HG02623 (cell line): ENCODE measurements at regions not wholly inside any gene's neighbourhood (a gene's known extent, or its start where the extent isn't known, plus 50 kb on each side); places are given as distances from the start of the nearest gene placed in this dataset.
"Not testable (repeated sequence)": the region's sequence is repeated elsewhere in the genome, so short reads cannot be mapped to it uniquely, and the experiment has no call there.

ENCODE experiments used
- ATAC-seq: cut with Tn5 transposase; IDR thresholded peaks from one replicate; pipeline ENCODE4 v1.9.1; 2021; ENCODE audit warnings: moderate library complexity; ENCODE audit not compliant: unreplicated experiment

DNA sequence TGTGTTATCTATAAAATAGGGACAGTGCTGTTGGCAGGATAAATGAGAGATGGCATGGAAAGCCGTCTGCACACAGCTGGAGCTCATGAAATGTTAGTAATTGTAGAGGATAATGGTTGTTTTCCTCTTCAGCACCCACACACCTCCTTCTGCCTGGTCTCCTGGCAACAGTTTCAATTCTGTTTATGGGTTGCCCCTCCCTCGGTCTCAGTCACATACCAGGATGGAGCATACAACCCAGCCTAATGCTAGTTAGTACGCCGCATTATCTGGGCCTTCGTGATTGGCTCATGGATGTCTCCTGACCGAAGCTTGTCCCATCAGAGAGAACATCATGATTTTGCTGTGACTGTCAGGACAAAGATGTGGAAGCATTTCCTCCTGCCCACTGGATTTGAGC lies 126.2 kb upstream of the WSCD1 start:
- no peak for ATAC-seq

DNA sequence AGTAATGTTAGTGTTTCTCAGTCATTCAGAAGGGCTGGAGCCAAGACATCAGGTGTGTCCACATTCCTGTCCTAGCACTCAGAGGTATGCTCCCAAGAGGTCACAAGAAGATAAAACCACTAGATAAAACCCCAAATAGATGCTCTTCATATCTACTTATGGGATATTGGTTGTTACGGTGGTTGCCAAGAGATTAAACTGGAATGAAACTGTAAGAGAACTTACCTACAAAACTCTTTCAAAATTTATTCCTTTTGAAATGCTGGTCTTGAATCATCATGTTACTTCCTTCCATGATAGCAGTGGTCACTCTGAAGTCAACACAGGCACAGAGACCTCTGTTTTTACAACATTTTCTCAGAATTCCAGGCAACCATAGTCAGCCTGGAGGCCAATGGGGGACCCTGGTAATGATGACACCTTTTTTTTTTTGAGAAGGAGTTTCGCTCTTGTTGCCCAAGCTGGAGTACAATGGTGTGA lies 122.4 kb upstream of the WSCD1 start:
- ATAC-seq, result no peak

DNA sequence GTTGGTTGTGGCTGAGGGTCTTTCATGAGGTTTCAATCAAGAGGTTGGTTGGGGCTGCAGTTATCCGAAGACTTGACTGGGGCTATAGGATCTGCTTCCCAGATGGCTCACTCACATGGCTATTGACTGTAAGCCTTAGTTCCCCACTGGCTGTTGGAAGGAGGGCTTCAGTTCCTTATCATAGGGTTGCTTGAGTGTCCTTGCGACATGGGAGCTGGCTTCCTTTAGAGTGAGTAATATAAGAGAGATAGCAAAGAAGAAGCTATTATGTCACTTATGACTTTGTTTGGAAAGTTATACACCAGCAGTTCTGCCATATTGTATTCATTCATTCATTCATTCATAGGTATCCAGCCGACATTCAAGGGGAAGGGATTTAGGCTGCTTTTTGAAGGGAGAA lies 121.4 kb upstream of the WSCD1 start:
- no peak for ATAC-seq

- ATAC-seq, result no peak
These were observed 119.3 kb upstream of the WSCD1 start for GRCh38 chr17:5950878-5951277.

DNA sequence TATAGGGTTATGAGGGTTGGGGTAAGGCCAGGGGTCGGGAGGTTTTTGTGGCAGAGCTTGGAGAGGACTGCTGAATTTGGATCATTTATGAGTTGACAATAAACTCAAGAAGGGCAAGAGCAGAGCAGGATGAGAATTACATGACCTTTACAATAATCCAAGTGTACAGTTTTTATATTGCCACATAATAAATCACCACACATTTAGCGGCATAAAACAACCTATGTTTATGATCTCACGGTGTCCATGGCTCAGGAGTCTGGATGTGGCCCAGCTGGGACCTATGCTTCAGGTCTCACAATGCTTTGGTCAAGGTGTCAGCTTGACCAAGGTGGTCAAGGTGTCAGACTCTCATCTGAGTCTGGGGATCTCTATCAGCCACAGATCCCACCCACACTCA lies 118.3 kb upstream of the WSCD1 start:
- ATAC-seq, result no peak

DNA sequence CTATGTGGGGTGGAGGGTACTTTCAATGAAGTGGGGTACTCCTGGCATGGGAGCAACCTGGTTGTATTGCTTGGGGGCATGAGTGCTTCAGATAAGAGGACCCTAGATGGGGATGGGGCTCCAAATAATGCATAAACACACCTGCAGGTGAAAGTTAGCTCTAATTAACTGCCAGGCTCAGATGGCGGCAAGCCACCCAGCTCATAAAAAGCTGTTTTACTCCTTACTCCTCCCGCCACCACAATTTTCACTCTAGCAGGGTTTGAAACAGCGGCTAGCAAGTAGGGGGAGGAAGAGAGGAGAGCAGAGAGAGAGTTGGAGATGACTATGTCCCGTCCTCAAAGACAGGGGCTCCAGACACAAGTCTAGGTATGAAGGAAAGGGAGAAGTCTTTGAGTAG lies 117.7 kb upstream of the WSCD1 start:
- no peak for ATAC-seq

DNA sequence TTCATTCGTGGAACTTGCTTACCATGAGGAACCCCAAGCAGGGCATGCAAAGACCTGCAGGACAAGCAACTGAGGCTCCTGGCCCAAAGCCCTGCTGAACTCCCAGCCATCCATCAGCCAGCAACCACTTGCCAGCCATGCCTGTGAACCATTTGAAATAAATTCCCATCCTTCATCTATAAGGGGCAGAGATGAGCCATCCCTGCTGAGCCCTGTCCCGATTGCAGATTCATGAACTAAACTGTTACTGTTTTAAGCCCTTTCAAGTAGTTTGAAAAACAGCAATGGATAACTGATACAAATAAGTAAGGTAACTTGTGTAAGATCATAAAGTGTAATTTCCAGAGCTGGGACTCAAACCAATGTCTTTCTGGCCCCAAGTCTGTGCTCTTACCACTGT lies 114.4 kb upstream of the WSCD1 start:
- no peak for ATAC-seq

- no peak for ATAC-seq
These were observed 111.3 kb upstream of the WSCD1 start for GRCh38 chr17:5958850-5959249.

- no peak for ATAC-seq
These were observed 107.8 kb upstream of the WSCD1 start for GRCh38 chr17:5962371-5962770.

- ATAC-seq, result no peak
These were observed 98.2 kb upstream of the WSCD1 start for GRCh38 chr17:5971969-5972368.

DNA sequence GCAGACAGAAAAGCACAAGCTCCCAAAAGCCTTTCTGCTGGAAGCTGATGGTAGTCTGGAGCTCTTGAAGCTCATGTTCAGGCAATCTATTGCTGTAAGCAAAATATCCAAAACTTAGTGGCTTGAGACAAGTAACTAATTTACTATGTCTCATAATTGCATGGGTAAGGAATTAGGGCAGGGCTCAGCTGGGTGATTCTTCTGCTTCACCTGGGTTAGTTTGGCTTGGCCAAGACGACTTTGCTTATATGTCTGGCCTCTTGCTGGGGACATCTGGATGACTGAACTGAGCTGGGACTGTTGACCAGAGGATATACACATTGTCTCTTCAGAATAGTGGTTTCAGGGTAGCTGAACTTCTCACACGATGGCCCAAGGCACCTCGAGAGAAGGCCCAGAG lies 96.8 kb upstream of the WSCD1 start:
- ATAC-seq, result no peak

DNA sequence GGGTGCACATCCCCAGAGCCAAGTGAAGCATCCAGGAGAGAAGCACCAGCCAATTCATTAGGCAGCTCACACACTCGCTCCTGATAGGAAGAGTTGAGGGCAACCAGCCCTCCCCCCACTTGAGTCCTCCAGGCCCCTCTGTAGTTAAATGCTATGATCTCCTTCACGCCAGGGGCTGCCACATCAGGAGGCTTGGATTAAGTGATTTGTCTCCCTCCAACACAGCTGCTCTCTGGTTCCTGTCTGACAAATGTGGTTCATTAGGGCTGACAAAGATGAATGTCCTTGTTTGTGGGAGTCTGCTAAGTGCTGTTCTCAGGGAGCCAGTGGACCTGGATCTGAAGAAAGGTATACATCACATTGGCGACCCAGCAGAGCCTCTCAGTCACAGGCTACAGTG lies 94.5 kb upstream of the WSCD1 start:
- no peak for ATAC-seq

- ATAC-seq, result no peak
These were observed 93.9 kb upstream of the WSCD1 start for GRCh38 chr17:5976251-5976650.

DNA sequence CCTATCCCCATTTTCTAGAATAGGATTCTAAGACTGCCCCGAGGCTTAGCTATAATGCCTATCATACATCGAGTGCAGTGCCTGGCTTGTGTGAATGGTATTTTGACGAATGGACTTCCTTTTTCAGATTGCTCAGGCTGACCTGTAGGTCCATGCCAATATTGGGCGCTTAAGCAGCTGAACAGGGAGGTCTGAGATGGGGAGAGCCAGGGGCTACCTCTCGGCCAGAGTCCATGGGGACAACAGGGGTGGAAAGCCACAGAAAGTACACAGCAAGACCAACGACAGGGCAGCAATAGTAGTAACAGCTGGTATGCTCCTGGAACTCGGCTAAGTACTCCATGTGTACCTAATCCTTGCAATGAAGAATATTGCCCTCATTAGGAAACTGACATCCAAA lies 91.7 kb upstream of the WSCD1 start:
- ATAC-seq, result no peak

- ATAC-seq, result no peak
These were observed 89.2 kb upstream of the WSCD1 start for GRCh38 chr17:5980941-5981340.

GRCh38 chr17:5986644-5987043 lies 83.5 kb upstream of the WSCD1 start:
- no peak for ATAC-seq

- ATAC-seq, result no peak
These were observed 69.8 kb upstream of the WSCD1 start for GRCh38 chr17:6000426-6000825.

GRCh38 chr17:6003221-6003620 lies 67.0 kb upstream of the WSCD1 start:
- ATAC-seq, result not testable (repeated sequence)

GRCh38 chr17:6005939-6006338 lies 64.2 kb upstream of the WSCD1 start:
- no peak for ATAC-seq

DNA sequence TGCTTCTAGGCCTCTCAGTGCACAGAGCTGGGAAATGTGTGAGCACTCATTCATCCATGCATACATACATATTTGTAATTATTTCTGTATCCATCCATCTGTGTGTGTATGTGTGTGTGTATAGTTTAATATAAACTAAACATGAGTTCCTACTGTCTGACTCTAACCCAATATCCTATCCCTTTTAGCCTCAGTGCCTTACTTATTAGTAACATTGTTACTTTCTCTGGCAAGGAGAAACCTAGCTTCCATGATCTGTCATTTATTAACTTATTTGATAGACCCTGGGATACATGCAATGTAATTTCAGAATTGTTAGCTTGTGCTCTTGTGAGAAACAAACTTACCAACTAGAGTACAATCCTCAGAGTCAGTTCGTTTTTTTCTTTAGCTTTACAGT lies 59.0 kb upstream of the WSCD1 start:
- ATAC-seq, result no peak

DNA sequence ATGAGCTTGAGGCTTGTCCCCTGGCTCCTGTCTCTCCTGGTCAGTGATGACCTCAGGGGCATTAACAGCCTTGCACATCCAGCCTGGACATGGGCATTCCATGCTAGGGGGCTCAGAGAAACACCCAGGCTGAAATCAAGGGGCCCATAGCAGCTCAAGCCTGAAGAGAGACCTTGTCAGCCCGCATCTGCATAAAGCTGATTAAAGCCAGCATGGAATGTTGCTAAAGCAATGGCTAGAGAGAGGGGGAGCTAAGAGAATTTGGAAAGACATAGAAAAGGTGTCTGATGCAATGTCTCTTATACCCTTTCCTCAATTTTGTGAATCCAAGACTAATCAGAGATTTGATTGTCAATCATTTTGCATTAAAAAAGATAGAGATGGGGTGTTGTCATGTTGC lies 51.4 kb upstream of the WSCD1 start:
- ATAC-seq, result no peak

GRCh38 chr17:6019959-6020358 lies 50.2 kb upstream of the WSCD1 start:
- ATAC-seq, result no peak

DNA sequence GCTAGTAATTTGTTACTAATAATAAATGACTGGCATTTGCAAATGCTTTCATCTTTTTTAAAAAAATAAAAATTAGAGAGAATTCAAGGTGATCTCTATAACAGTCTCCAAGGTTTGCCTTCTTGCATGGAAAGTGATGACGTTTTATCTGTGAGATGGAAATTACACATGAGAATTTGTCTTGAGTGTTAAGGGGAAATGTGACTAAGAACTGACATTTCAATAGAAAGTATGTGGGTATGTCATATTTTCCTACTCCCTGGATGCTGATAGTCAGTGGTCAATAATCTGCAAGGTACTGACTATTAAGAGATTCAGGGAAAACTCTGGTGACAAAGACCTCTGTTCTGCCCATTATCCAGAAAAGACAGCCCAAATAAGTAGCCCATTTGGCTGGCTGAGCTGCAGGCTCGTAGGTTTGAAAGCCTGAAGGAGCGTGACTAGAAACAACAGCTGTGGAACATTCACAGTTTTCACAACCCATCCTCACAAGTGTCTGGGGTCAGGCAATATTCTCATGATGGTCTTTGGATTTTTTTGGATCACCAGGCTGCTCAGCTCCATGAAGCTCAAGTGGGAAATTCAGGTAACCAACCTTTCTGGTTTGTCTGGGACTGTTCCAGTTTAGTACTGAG lies 49.7 kb upstream of the WSCD1 start:
- ATAC-seq, result no peak
